ENCODE measurements at regions not wholly inside any gene's neighbourhood (a gene's known extent, or its start where the extent isn't known, plus 50 kb on each side); places are given as distances from the start of the nearest gene placed in this dataset.

- TF ChIP-seq CTCF (IDR thresholded peaks at IDR 0.05; ENCODE audit: unreplicated experiment) = no peak
- CTCF ChIA-PET = no interaction called here
- BruUV-seq (replicated peaks) = no TSS peak
- no peak overlapping the region for H3K4me3 Mint-ChIP-seq (ENCODE audit: low read depth, unreplicated experiment)
- H3K27me3 Mint-ChIP-seq (ENCODE audit: unreplicated experiment) = peaks cover 60% of the 10 kb centered on the region
- peaks cover 3% of the 10 kb centered on the region for H3K9me3 Mint-ChIP-seq (ENCODE audit: low read depth, unreplicated experiment)
- H3K4me1 Mint-ChIP-seq (ENCODE audit: low read depth, unreplicated experiment) = no peaks in the 10 kb centered on the region
- DNase-seq = no peak
- H3K27ac Mint-ChIP-seq (ENCODE audit: unreplicated experiment) = no peak overlapping the region
- no peaks in the 10 kb centered on the region for H3K36me3 Mint-ChIP-seq (ENCODE audit: insufficient read depth, unreplicated experiment)
- intact Hi-C loops (cut with micrococcal nuclease; ENCODE audit: unreplicated experiment) = no loop called here
These were observed 105.5 kb upstream of the ACKR3 start for GRCh38 chr2:236464140-236464539.

- no peak for TF ChIP-seq CTCF (IDR thresholded peaks at IDR 0.05; ENCODE audit: unreplicated experiment)
- DNase-seq = no peak
- CTCF ChIA-PET = no interaction called here
- Mint-ChIP-seq H3K4me1 (ENCODE audit: low read depth, unreplicated experiment) (no peaks in the 10 kb centered on the region), H3K27me3 (ENCODE audit: unreplicated experiment) (peaks cover 37% of the 10 kb centered on the region), H3K27ac (ENCODE audit: unreplicated experiment) (no peak overlapping the region), H3K4me3 (ENCODE audit: low read depth, unreplicated experiment) (no peak overlapping the region), H3K9me3 (ENCODE audit: low read depth, unreplicated experiment) (no peaks in the 10 kb centered on the region), H3K36me3 (ENCODE audit: insufficient read depth, unreplicated experiment) (no peaks in the 10 kb centered on the region)
- intact Hi-C loops (cut with micrococcal nuclease; ENCODE audit: unreplicated experiment) = no loop called here
- BruUV-seq (replicated peaks) = no TSS peak
These were observed 96.7 kb upstream of the ACKR3 start for GRCh38 chr2:236472720-236473495.

GRCh38 chr2:236473691-236474090 is 95.9 kb upstream of the ACKR3 start:
- intact Hi-C loops (cut with micrococcal nuclease; ENCODE audit: unreplicated experiment) = no loop called here
- BruUV-seq (replicated peaks) = no TSS peak
- Mint-ChIP-seq H3K27ac (ENCODE audit: unreplicated experiment) (no peak overlapping the region), H3K36me3 (ENCODE audit: insufficient read depth, unreplicated experiment) (no peaks in the 10 kb centered on the region), H3K27me3 (ENCODE audit: unreplicated experiment) (peaks cover 42% of the 10 kb centered on the region), H3K4me3 (ENCODE audit: low read depth, unreplicated experiment) (no peak overlapping the region), H3K4me1 (ENCODE audit: low read depth, unreplicated experiment) (no peaks in the 10 kb centered on the region), H3K9me3 (ENCODE audit: low read depth, unreplicated experiment) (no peaks in the 10 kb centered on the region)
- DNase-seq = no peak
- CTCF ChIA-PET = no interaction called here
- TF ChIP-seq CTCF (IDR thresholded peaks at IDR 0.05; ENCODE audit: unreplicated experiment) = no peak

- Mint-ChIP-seq H3K27me3 (ENCODE audit: unreplicated experiment) (peaks cover 55% of the 10 kb centered on the region), H3K36me3 (ENCODE audit: insufficient read depth, unreplicated experiment) (no peaks in the 10 kb centered on the region), H3K27ac (ENCODE audit: unreplicated experiment) (no peak overlapping the region), H3K4me3 (ENCODE audit: low read depth, unreplicated experiment) (no peak overlapping the region), H3K9me3 (ENCODE audit: low read depth, unreplicated experiment) (peaks cover 4% of the 10 kb centered on the region), H3K4me1 (ENCODE audit: low read depth, unreplicated experiment) (no peaks in the 10 kb centered on the region)
- BruUV-seq (replicated peaks) = no TSS peak
- intact Hi-C loops (cut with micrococcal nuclease; ENCODE audit: unreplicated experiment) = no loop called here
- no peak for TF ChIP-seq CTCF (IDR thresholded peaks at IDR 0.05; ENCODE audit: unreplicated experiment)
- DNase-seq = no peak
- CTCF ChIA-PET = no interaction called here
These were observed 89.8 kb upstream of the ACKR3 start for GRCh38 chr2:236479814-236480213.

Measured in Calu3 (cell line).